ENCODE measurements at regions not wholly inside any gene's neighbourhood (a gene's known extent, or its start where the extent isn't known, plus 50 kb on each side); places are given as distances from the start of the nearest gene placed in this dataset.

GRCh38 chr4:100953616-100954015, 393.7 kb downstream of the PPP3CA start:
- TF ChIP-seq CTCF (IDR thresholded peaks at IDR 0.05; ENCODE audit: control insufficient read depth, extremely low read depth, insufficient read depth) = no peak
- no peak overlapping the region for H3K4me3 ChIP-seq (ENCODE audit: low read depth, low read length)
- no peak for DNase-seq (ENCODE audit: low read depth)

DNA sequence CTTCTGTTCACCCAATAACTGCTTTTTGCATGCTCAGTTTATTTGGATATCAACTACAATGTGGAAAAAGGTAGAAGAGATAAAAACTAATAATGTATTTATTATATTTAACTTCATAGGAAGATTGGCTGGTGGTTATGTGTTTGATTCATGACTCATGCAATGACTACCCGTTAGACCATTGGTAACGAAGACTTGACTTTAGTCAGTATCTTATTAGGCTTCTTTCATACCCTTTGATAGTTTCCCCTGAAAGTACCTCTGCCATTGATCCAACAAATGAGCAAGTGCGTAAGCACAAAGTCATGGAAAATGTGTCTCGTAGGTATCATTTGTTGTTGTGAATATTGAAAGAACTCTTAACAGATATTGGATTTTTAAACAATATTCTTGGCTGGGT, 394.7 kb downstream of the PPP3CA start:
- no peak overlapping the region for H3K4me3 ChIP-seq (ENCODE audit: low read depth, low read length)
- no peak for TF ChIP-seq CTCF (IDR thresholded peaks at IDR 0.05; ENCODE audit: control insufficient read depth, extremely low read depth, insufficient read depth)
- DNase-seq (ENCODE audit: low read depth) = no peak

GRCh38 chr4:100949350-100949935, 397.9 kb downstream of the PPP3CA start:
- DNase-seq (ENCODE audit: low read depth) = no peak
- no peak overlapping the region for H3K4me3 ChIP-seq (ENCODE audit: low read depth, low read length)
- no peak for TF ChIP-seq CTCF (IDR thresholded peaks at IDR 0.05; ENCODE audit: control insufficient read depth, extremely low read depth, insufficient read depth)

DNA sequence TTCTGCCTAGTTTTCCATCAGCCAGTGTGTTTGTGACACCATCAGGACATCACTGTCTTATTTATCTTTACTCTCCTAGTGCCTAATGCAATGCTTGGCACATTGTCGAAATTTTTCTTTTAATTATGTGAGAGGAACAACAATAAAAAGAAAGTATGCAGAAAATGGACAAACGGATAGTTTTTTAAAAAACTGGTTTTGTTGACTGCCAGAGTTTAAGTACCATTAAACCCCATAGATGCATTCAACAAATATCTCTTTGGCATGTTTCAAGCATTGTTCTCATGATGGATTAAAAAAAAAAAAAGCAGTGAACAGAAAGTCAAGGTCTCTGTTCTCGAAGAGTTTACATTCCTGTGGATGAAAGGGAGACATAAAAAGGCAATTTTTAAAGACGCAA, 398.4 kb downstream of the PPP3CA start:
- no peak for TF ChIP-seq CTCF (IDR thresholded peaks at IDR 0.05; ENCODE audit: control insufficient read depth, extremely low read depth, insufficient read depth)

DNA sequence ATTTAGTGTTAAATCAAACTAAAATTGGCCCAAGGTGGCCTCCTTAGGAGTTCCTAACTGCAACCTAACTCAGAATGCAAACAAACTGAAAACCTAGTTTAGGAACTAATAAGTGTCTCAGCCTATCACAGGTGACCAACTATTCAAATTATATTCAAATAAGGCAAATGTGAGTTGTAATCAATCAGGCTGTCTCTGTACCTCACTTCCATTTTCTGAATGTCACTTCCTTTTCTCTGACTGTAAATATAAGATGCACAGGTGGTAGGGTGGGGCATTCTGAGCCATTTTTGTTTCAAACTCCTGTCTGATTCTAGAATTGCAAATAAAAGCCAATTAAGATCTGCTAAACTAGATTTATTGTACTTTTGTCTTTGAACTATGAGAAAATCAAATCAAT, 401.5 kb downstream of the PPP3CA start:
- H3K4me3 ChIP-seq (ENCODE audit: low read depth, low read length) = no peak overlapping the region
- no peak for TF ChIP-seq CTCF (IDR thresholded peaks at IDR 0.05; ENCODE audit: control insufficient read depth, extremely low read depth, insufficient read depth)
- DNase-seq (ENCODE audit: low read depth) = no peak

More for the DNA sequence above, 398.4 kb downstream of the PPP3CA start:
- no peak overlapping the region for H3K4me3 ChIP-seq (ENCODE audit: low read depth, low read length)
- no peak for DNase-seq (ENCODE audit: low read depth)

GRCh38 chr4:100938698-100939097, 408.6 kb downstream of the PPP3CA start:
- no peak for TF ChIP-seq CTCF (IDR thresholded peaks at IDR 0.05; ENCODE audit: control insufficient read depth, extremely low read depth, insufficient read depth)
- no peak for DNase-seq (ENCODE audit: low read depth)
- H3K4me3 ChIP-seq (ENCODE audit: low read depth, low read length) = no peak overlapping the region

DNA sequence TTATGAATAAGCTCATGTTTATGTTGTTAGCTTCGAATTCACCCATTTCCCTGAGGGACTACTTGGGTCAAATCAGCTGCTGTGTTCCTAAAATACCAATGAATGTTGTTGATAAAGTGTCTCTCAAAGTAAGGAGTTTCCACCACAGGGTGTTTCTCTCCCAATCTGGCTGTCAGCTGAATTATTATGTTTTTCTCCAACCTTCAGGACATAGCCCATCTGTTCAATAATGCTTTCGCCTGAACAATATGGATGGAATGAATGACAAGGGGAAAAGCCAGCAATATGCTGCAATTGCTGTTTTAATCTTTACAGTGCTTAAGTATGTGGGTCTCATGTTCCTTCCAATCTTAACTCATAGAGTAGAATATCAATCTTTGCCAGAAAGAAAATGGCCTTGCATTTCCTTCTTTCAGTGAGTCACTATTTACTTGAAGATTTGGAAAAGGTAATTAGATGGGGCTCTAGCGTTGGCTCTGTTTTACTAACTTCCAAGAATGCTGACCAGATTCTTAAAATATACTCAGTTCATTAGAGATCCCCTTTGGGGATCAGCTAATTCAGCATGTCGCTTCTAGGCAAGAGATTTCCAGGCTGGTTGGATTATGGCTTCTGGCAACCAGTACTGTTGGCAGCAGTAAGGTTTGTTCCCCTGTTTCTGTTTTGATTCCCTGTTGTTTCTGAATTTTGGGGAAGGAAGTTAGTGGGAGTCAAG, 410.5 kb downstream of the PPP3CA start:
- TF ChIP-seq CTCF (IDR thresholded peaks at IDR 0.05; ENCODE audit: control insufficient read depth, extremely low read depth, insufficient read depth) = no peak
- DNase-seq (ENCODE audit: low read depth) = no peak
- no peak overlapping the region for H3K4me3 ChIP-seq (ENCODE audit: low read depth, low read length)

All from LNCaP clone FGC (cell line).